ENCODE measurements at regions not wholly inside any gene's neighbourhood (a gene's known extent, or its start where the extent isn't known, plus 50 kb on each side); places are given as distances from the start of the nearest gene placed in this dataset.

DNA sequence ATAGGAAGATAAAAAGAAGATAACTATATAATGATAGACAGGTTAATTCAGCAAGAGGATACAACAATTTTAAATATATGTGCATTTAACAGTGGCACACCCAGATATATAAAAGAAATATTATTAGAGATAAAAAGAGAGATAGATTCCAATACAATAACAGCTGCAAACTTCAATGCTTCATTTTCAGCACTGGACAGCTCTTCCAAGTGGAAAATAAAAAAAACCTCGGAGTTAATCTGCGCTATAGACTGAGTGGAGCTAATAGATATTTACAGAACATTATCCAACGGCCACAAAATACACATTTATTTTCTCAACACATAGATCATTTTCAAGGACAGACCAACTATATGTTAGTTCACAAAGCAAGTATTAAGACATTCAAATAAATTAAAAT, 1229.5 kb upstream of the CDH6 start:
- H3K9me3 ChIP-seq (ENCODE audit: insufficient read depth in 2 of 2, low read depth in 1 of 2, low read length in 1 of 2), result no peaks in the 10 kb centered on the region
- H2AK5ac ChIP-seq (ENCODE audit: low read depth, low read length), result no peak overlapping the region
- no peak overlapping the region for H3K4ac ChIP-seq (replicated peaks; ENCODE audit: insufficient read length, low read depth, low read length)
- no peaks in the 10 kb centered on the region for H3K79me2 ChIP-seq (ENCODE audit: control insufficient read depth in 1 of 2, insufficient read depth in 2 of 2, low read length in 2 of 2)
- no peaks in the 10 kb centered on the region for H3K4me1 ChIP-seq (replicated peaks in 1 of 4; ENCODE audit: control insufficient read depth in 3 of 4, insufficient read depth in 4 of 4, low read length in 3 of 4)
- no peak overlapping the region for H3K14ac ChIP-seq (ENCODE audit: insufficient read length)
- no peaks in the 10 kb centered on the region for H4K20me1 ChIP-seq (replicated peaks in 1 of 2; ENCODE audit: control insufficient read depth in 1 of 2, insufficient read depth in 2 of 2, low read length in 2 of 2)
- H3K27ac ChIP-seq (ENCODE audit: low read depth, low read length), result no peak overlapping the region
- WGBS, 2 experiments (ENCODE audit: extremely low coverage in 1 of 2, insufficient coverage in 1 of 2, insufficient read length in 1 of 2, insufficient replicate concordance in 2 of 2, low coverage in 1 of 2, low lambda C conversion rate in 2 of 2, missing lambda C conversion rate in 1 of 2), result 84% methylated on average over 3 of the region's 3 CpGs; no CpG with 5 or more reads in 1 of the 2 experiments
- H2BK5ac ChIP-seq (ENCODE audit: low read depth, low read length), result no peak overlapping the region
- POLR2A ChIA-PET (ENCODE audit: partially characterized antibody), result no interaction called here
- no peaks in the 10 kb centered on the region for H3K23me2 ChIP-seq (ENCODE audit: low read depth, low read length)
- H3K56ac ChIP-seq (replicated peaks; ENCODE audit: insufficient read length, low read depth, low read length), result no peak overlapping the region
- H3K27me3 ChIP-seq (replicated peaks in 1 of 4; ENCODE audit: control insufficient read depth in 3 of 4, extremely low read depth in 1 of 4, insufficient read depth in 3 of 4, low read length in 3 of 4), result no peaks in the 10 kb centered on the region
- no peaks in the 10 kb centered on the region for H3K79me1 ChIP-seq (ENCODE audit: low read depth, low read length)
- no peak overlapping the region for H3K4me3 ChIP-seq (ENCODE audit: extremely low read depth in 1 of 4, insufficient read depth in 2 of 4, low read depth in 3 of 4, low read length in 4 of 4)
- DNase-seq (ENCODE audit: low read depth in 1 of 2, low spot score in 2 of 2) (no peak), FAIRE-seq (no peak)
- H2BK20ac ChIP-seq (ENCODE audit: low read length), result no peak overlapping the region
- no peaks in the 10 kb centered on the region for H3K36me3 ChIP-seq (ENCODE audit: control insufficient read depth in 2 of 4, insufficient read depth in 4 of 4, low read length in 3 of 4)
- no peak overlapping the region for H2BK12ac ChIP-seq (ENCODE audit: low read depth, low read length)
- no peak overlapping the region for H2AFZ ChIP-seq (ENCODE audit: low read length)
- CTCF ChIA-PET (ENCODE audit: partially characterized antibody), result no interaction called here
- no peak overlapping the region for H2BK15ac ChIP-seq (ENCODE audit: low read length)
- H3K9ac ChIP-seq (replicated peaks in 1 of 4; ENCODE audit: extremely low read depth in 1 of 4, low read depth in 3 of 4, low read length in 3 of 4), result no peak overlapping the region
- no peak overlapping the region for H2BK120ac ChIP-seq (replicated peaks; ENCODE audit: low read depth, low read length)
- no peak overlapping the region for H4K5ac ChIP-seq (ENCODE audit: insufficient read length, low read depth, low read length)
- no peak overlapping the region for H4K91ac ChIP-seq (replicated peaks; ENCODE audit: insufficient read length, low read length)
- no peak overlapping the region for H4K8ac ChIP-seq (ENCODE audit: extremely low read depth, insufficient read depth, low read length)
- no peak overlapping the region for H3K18ac ChIP-seq (ENCODE audit: extremely low read depth, low read length)
- no peak overlapping the region for H3K23ac ChIP-seq (ENCODE audit: insufficient read length)
- no peak overlapping the region for H3K4me2 ChIP-seq (ENCODE audit: insufficient read depth in 1 of 2, low read depth in 2 of 2, low read length in 2 of 2)
- TF ChIP-seq RBBP5 (IDR thresholded peaks at IDR 0.05; ENCODE audit: borderline replicate concordance, low read depth, low read length) (no peak), JUND (IDR thresholded peaks at IDR 0.05; ENCODE audit: low read length) (no peak), HDAC2 (IDR thresholded peaks at IDR 0.05; ENCODE audit: borderline replicate concordance in 1 of 2, low read depth in 2 of 2, low read length in 2 of 2) (no peak), TAF7 (optimal IDR thresholded peaks at IDR 0.05; ENCODE audit: borderline replicate concordance, low read depth, low read length) (no peak), CHD1 (IDR thresholded peaks at IDR 0.05; ENCODE audit: low read depth, low read length) (no peak), HDAC6 (IDR thresholded peaks at IDR 0.05; ENCODE audit: low read depth, low read length) (no peak), GTF2F1 (IDR thresholded peaks at IDR 0.05; ENCODE audit: borderline replicate concordance, low read depth, low read length) (no peak), KDM1A (IDR thresholded peaks at IDR 0.05; ENCODE audit: borderline replicate concordance, low read length) (no peak), MAFK (IDR thresholded peaks at IDR 0.05; ENCODE audit: low read depth, low read length) (no peak), CHD2 (IDR thresholded peaks at IDR 0.05; ENCODE audit: low read length) (no peak), JUN (IDR thresholded peaks at IDR 0.05; ENCODE audit: low read depth, low read length) (no peak), PHF8 (conservative IDR thresholded peaks at IDR 0.05; ENCODE audit: low read depth, low read length) (no peak), YY1 (IDR thresholded peaks at IDR 0.05; ENCODE audit: low read depth, low read length) (no peak), RNF2 (IDR thresholded peaks at IDR 0.05; ENCODE audit: borderline replicate concordance, low read depth, low read length, missing control alignments, poor library complexity, severe bottlenecking) (no peak), POLR2AphosphoS5 (IDR thresholded peaks at IDR 0.05; ENCODE audit: low read depth, low read length) (no peak), FOSL1 (IDR thresholded peaks at IDR 0.05; ENCODE audit: insufficient read depth, low read depth, low read length) (no peak)

Data from H1 (cell line).